ENCODE measurements at regions not wholly inside any gene's neighbourhood (a gene's known extent, or its start where the extent isn't known, plus 50 kb on each side); places are given as distances from the start of the nearest gene placed in this dataset.

GRCh38 chr16:52742608-52743170 lies 195.7 kb upstream of the TOX3 start:
- TF ChIP-seq EZH2 (IDR thresholded peaks at IDR 0.05; ENCODE audit: insufficient read depth, low read length): no peak
- TF ChIP-seq CTCF (IDR thresholded peaks at IDR 0.05; ENCODE audit: insufficient read depth, low read depth, low read length): no peak
- H2AFZ ChIP-seq (ENCODE audit: low read depth, low read length): no peak overlapping the region
- no peaks in the 10 kb centered on the region for H3K36me3 ChIP-seq (ENCODE audit: insufficient read depth, low read length)
- H3K9me3 Mint-ChIP-seq (ENCODE audit: unreplicated experiment): no peaks in the 10 kb centered on the region
- H3K27me3 Mint-ChIP-seq (ENCODE audit: low read depth, unreplicated experiment): no peaks in the 10 kb centered on the region
- no peaks in the 10 kb centered on the region for H3K9me3 ChIP-seq (ENCODE audit: insufficient read depth, low read depth, low read length)
- H3K9ac ChIP-seq (ENCODE audit: low read length): no peak overlapping the region
- no peaks in the 10 kb centered on the region for H4K20me1 ChIP-seq (ENCODE audit: insufficient read depth, low read length)
- H3K4me1 ChIP-seq (ENCODE audit: insufficient read depth, low read length): no peaks in the 10 kb centered on the region
- H3K4me3 Mint-ChIP-seq (ENCODE audit: unreplicated experiment): no peak overlapping the region
- no peak overlapping the region for H3K27ac Mint-ChIP-seq (ENCODE audit: unreplicated experiment)
- DNase-seq (ENCODE audit: low read depth): no peak
- H3K27me3 ChIP-seq (ENCODE audit: insufficient read depth, low read length): no peaks in the 10 kb centered on the region
- peaks cover 5% of the 10 kb centered on the region for H3K4me1 Mint-ChIP-seq (ENCODE audit: low read depth, unreplicated experiment)
- FAIRE-seq: no peak
- no peak overlapping the region for H3K27ac ChIP-seq (ENCODE audit: low read depth, low read length)
- H3K79me2 ChIP-seq (ENCODE audit: insufficient read depth, low read length): no peaks in the 10 kb centered on the region
- no peak overlapping the region for H3K4me3 ChIP-seq (ENCODE audit: insufficient read depth, low read depth, low read length)
- H3K4me2 ChIP-seq (ENCODE audit: low read length): no peak overlapping the region
- H3K36me3 Mint-ChIP-seq (ENCODE audit: low read depth, unreplicated experiment): no peaks in the 10 kb centered on the region

DNA sequence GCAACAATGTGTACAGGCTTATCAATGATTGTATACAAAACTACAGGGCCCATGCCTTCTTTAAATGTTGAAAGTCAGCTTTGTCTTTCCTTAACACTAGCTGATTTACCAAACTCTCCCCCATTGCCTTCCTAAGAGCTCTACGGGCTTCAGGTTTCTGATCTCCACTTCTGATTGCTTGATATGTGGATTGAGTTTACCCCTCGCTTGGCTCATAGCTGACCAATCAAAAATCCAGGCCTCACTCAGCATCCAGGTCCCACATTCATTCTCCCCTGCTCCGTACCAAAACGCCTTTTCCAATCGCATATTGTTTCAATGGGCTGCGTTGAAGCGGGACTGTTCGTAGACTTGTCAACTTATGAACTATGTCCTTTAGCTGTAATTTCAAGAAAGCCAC lies 195.1 kb upstream of the TOX3 start:
- no peak overlapping the region for H3K27ac Mint-ChIP-seq (ENCODE audit: unreplicated experiment)
- no peaks in the 10 kb centered on the region for H3K9me3 Mint-ChIP-seq (ENCODE audit: unreplicated experiment)
- no peaks in the 10 kb centered on the region for H3K27me3 Mint-ChIP-seq (ENCODE audit: low read depth, unreplicated experiment)
- Histone ChIP-seq H3K27ac (ENCODE audit: low read depth, low read length) (no peak overlapping the region), H3K9ac (ENCODE audit: low read length) (no peak overlapping the region), H3K36me3 (ENCODE audit: insufficient read depth, low read length) (no peaks in the 10 kb centered on the region), H4K20me1 (ENCODE audit: insufficient read depth, low read length) (no peaks in the 10 kb centered on the region), H3K4me1 (ENCODE audit: insufficient read depth, low read length) (no peaks in the 10 kb centered on the region), H3K79me2 (ENCODE audit: insufficient read depth, low read length) (no peaks in the 10 kb centered on the region), H3K9me3 (ENCODE audit: insufficient read depth, low read depth, low read length) (no peaks in the 10 kb centered on the region), H3K4me3 (ENCODE audit: insufficient read depth, low read depth, low read length) (no peak overlapping the region), H3K27me3 (ENCODE audit: insufficient read depth, low read length) (no peaks in the 10 kb centered on the region), H3K4me2 (ENCODE audit: low read length) (no peak overlapping the region), H2AFZ (ENCODE audit: low read depth, low read length) (no peak overlapping the region)
- FAIRE-seq (no peak), DNase-seq (ENCODE audit: low read depth) (no peak)
- H3K36me3 Mint-ChIP-seq (ENCODE audit: low read depth, unreplicated experiment): no peaks in the 10 kb centered on the region
- H3K4me3 Mint-ChIP-seq (ENCODE audit: unreplicated experiment): no peak overlapping the region
- no peak for TF ChIP-seq EZH2 (IDR thresholded peaks at IDR 0.05; ENCODE audit: insufficient read depth, low read length)
- no peak for TF ChIP-seq CTCF (IDR thresholded peaks at IDR 0.05; ENCODE audit: insufficient read depth, low read depth, low read length)
- H3K4me1 Mint-ChIP-seq (ENCODE audit: low read depth, unreplicated experiment): peaks cover 5% of the 10 kb centered on the region

DNA sequence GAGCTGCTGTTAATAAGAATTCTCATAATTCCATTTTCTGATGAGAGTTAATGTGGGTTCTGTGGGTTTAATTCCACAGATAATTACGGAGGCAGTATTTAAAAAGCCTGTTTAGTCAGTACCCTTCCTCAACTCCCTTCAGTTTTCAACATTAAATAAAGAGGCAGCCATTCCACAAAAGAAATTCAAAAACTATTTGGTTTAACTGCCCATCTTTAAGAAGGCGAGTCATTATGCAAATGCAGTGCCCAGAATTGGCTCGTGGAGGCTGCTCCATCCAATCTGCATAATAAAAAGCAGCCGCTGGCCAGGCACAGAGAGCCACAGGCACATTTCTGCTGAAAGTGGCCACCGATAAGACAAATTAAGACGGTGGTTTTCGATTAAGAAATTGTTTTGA lies 194.4 kb upstream of the TOX3 start:
- H3K4me1 Mint-ChIP-seq (ENCODE audit: low read depth, unreplicated experiment): no peaks in the 10 kb centered on the region

More for the DNA sequence above, 194.4 kb upstream of the TOX3 start:
- no peak overlapping the region for H3K4me3 Mint-ChIP-seq (ENCODE audit: unreplicated experiment)
- Histone ChIP-seq H2AFZ (ENCODE audit: low read depth, low read length) (no peak overlapping the region), H3K4me1 (ENCODE audit: insufficient read depth, low read length) (no peaks in the 10 kb centered on the region), H3K27ac (ENCODE audit: low read depth, low read length) (no peak overlapping the region), H3K9ac (ENCODE audit: low read length) (no peak overlapping the region), H3K79me2 (ENCODE audit: insufficient read depth, low read length) (no peaks in the 10 kb centered on the region), H3K27me3 (ENCODE audit: insufficient read depth, low read length) (no peaks in the 10 kb centered on the region), H3K36me3 (ENCODE audit: insufficient read depth, low read length) (no peaks in the 10 kb centered on the region), H3K9me3 (ENCODE audit: insufficient read depth, low read depth, low read length) (no peaks in the 10 kb centered on the region), H3K4me2 (ENCODE audit: low read length) (no peak overlapping the region), H3K4me3 (ENCODE audit: insufficient read depth, low read depth, low read length) (no peak overlapping the region), H4K20me1 (ENCODE audit: insufficient read depth, low read length) (no peaks in the 10 kb centered on the region)
- H3K9me3 Mint-ChIP-seq (ENCODE audit: unreplicated experiment): no peaks in the 10 kb centered on the region
- no peak for TF ChIP-seq CTCF (IDR thresholded peaks at IDR 0.05; ENCODE audit: insufficient read depth, low read depth, low read length)
- no peak for TF ChIP-seq EZH2 (IDR thresholded peaks at IDR 0.05; ENCODE audit: insufficient read depth, low read length)
- no peak overlapping the region for H3K27ac Mint-ChIP-seq (ENCODE audit: unreplicated experiment)
- FAIRE-seq (no peak), DNase-seq (ENCODE audit: low read depth) (no peak)
- no peaks in the 10 kb centered on the region for H3K27me3 Mint-ChIP-seq (ENCODE audit: low read depth, unreplicated experiment)
- H3K36me3 Mint-ChIP-seq (ENCODE audit: low read depth, unreplicated experiment): no peaks in the 10 kb centered on the region

Data from astrocyte (in vitro differentiated cells and primary cell).